Activated CD4-positive, alpha-beta T cell treated with anti-CD3 and anti-CD28 coated beads for 36 hours (primary cell): ENCODE measurements at regions not wholly inside any gene's neighbourhood (a gene's known extent, or its start where the extent isn't known, plus 50 kb on each side); places are given as distances from the start of the nearest gene placed in this dataset.

ENCODE experiments used
- ATAC-seq: fragments of 200-7000 bp; cut with Tn5 transposase; one replicate; pipeline ENCODE4 v1.10.0; 2021; ENCODE audit warnings: mild to moderate bottlenecking, moderate library complexity
- CTCF ChIA-PET: fragments of 350-600 bp; sonication (Branson Sonifier 250); formaldehyde crosslinking; loops from one replicate; lab custom pipeline; 2021; ENCODE audit warnings: antibody characterized with exemption; lab: Charles Lee
- POLR2A ChIA-PET: fragments of 350-600 bp; sonication (Branson Sonifier 250); formaldehyde crosslinking; loops from one replicate; lab custom pipeline; 2021; ENCODE audit warnings: antibody characterized with exemption, inconsistent platforms; lab: Charles Lee
- DNase-seq: peaks from one replicate; pipeline ENCODE4 v3.0.0-alpha.2; 2020
- H3K27ac Mint-ChIP-seq: one replicate; pipeline ENCODE4 v1.8.0; 2021; ENCODE audit warnings: mixed read lengths
- H3K27me3 Mint-ChIP-seq: one replicate; pipeline ENCODE4 v1.8.0; 2021; ENCODE audit warnings: mixed read lengths
- H3K36me3 Mint-ChIP-seq: one replicate; pipeline ENCODE4 v1.8.0; 2021; ENCODE audit warnings: low read depth, mixed read lengths
- H3K4me1 Mint-ChIP-seq: one replicate; pipeline ENCODE4 v1.8.0; 2021; ENCODE audit warnings: mixed read lengths
- H3K4me3 Mint-ChIP-seq: one replicate; pipeline ENCODE4 v1.8.0; 2021; ENCODE audit warnings: mild to moderate bottlenecking, moderate library complexity, mixed read lengths
- H3K9me3 Mint-ChIP-seq: one replicate; pipeline ENCODE4 v1.8.0; 2021; ENCODE audit warnings: low read depth, mixed read lengths
- intact Hi-C, 2 experiments: fragments of 100-400 bp; cut with DNase I in 1 of 2; cut with micrococcal nuclease in 1 of 2; formaldehyde crosslinking; loops; one replicate each; pipeline versions ENCODE4 v1.14.2 to v1.15.1; 2022 to 2024; cut with DNase I, micrococcal nuclease

- ChIA-PET POLR2A (interaction anchor here (0.6 kb wide), 1 partner anchor 73 kb away, joined by 3 read pairs; no protein-coding TSS in a partner anchor), CTCF (no interaction called here)
- H3K27ac Mint-ChIP-seq, result no peak overlapping the region
- H3K9me3 Mint-ChIP-seq, result peaks cover 13% of the 10 kb centered on the region
- intact Hi-C loops, result no loop called here
- ATAC-seq (no peak), DNase-seq (no peak)
- no peaks in the 10 kb centered on the region for H3K36me3 Mint-ChIP-seq
- no peaks in the 10 kb centered on the region for H3K27me3 Mint-ChIP-seq
- H3K4me3 Mint-ChIP-seq, result no peak overlapping the region
- no peaks in the 10 kb centered on the region for H3K4me1 Mint-ChIP-seq
These were observed 1992.9 kb upstream of the PCDH20 start for GRCh38 chr13:63408331-63409189.

GRCh38 chr13:63403733-63404132 is 1988.1 kb upstream of the PCDH20 start:
- Mint-ChIP-seq H3K4me3 (no peak overlapping the region), H3K9me3 (peaks cover 17% of the 10 kb centered on the region), H3K36me3 (no peaks in the 10 kb centered on the region), H3K4me1 (no peaks in the 10 kb centered on the region), H3K27ac (no peak overlapping the region), H3K27me3 (no peaks in the 10 kb centered on the region)
- POLR2A ChIA-PET, result no interaction called here
- DNase-seq (no peak), ATAC-seq (no peak)
- CTCF ChIA-PET, result no interaction called here
- intact Hi-C loops, result no loop called here

- CTCF ChIA-PET, result no interaction called here
- no peak for ATAC-seq
These were observed 1981.1 kb upstream of the PCDH20 start for GRCh38 chr13:63396746-63397145.

GRCh38 chr13:63393112-63393511 is 1977.5 kb upstream of the PCDH20 start:
- CTCF ChIA-PET, result no interaction called here
- DNase-seq, result no peak
- intact Hi-C loops, result no loop called here
- ATAC-seq, result no peak
- Mint-ChIP-seq H3K4me3 (no peak overlapping the region), H3K9me3 (peaks cover 5% of the 10 kb centered on the region), H3K4me1 (no peaks in the 10 kb centered on the region), H3K27me3 (no peaks in the 10 kb centered on the region), H3K36me3 (no peaks in the 10 kb centered on the region), H3K27ac (no peak overlapping the region)
- POLR2A ChIA-PET, result no interaction called here

More at GRCh38 chr13:63396746-63397145, 1981.1 kb upstream of the PCDH20 start:
- Mint-ChIP-seq H3K4me1 (no peaks in the 10 kb centered on the region), H3K27ac (no peak overlapping the region), H3K9me3 (peaks cover 4% of the 10 kb centered on the region), H3K4me3 (no peak overlapping the region), H3K36me3 (no peaks in the 10 kb centered on the region), H3K27me3 (no peaks in the 10 kb centered on the region)
- POLR2A ChIA-PET, result no interaction called here
- intact Hi-C loops, result no loop called here
- DNase-seq, result no peak

- ATAC-seq, result no peak
- H3K4me3 Mint-ChIP-seq, result no peak overlapping the region
- no peaks in the 10 kb centered on the region for H3K36me3 Mint-ChIP-seq
- no peak overlapping the region for H3K27ac Mint-ChIP-seq
- ChIA-PET CTCF (no interaction called here), POLR2A (no interaction called here)
- H3K4me1 Mint-ChIP-seq, result no peaks in the 10 kb centered on the region
- no peaks in the 10 kb centered on the region for H3K27me3 Mint-ChIP-seq
- peaks cover 5% of the 10 kb centered on the region for H3K9me3 Mint-ChIP-seq
- DNase-seq, result no peak
- intact Hi-C loops, result no loop called here
These were observed 1974.1 kb upstream of the PCDH20 start for GRCh38 chr13:63389756-63390155.

- Mint-ChIP-seq H3K4me1 (no peaks in the 10 kb centered on the region), H3K36me3 (no peaks in the 10 kb centered on the region), H3K4me3 (no peak overlapping the region), H3K27ac (no peak overlapping the region), H3K9me3 (peaks cover 11% of the 10 kb centered on the region), H3K27me3 (no peaks in the 10 kb centered on the region)
- ATAC-seq (no peak), DNase-seq (no peak)
- ChIA-PET POLR2A (no interaction called here), CTCF (no interaction called here)
- intact Hi-C loops, result no loop called here
These were observed 1965.6 kb upstream of the PCDH20 start for GRCh38 chr13:63381078-63381859.

- POLR2A ChIA-PET, result no interaction called here
- intact Hi-C loops, result no loop called here
- no peaks in the 10 kb centered on the region for H3K4me1 Mint-ChIP-seq
These were observed 1962.3 kb upstream of the PCDH20 start for GRCh38 chr13:63377986-63378385.

GRCh38 chr13:63370101-63370500 is 1954.5 kb upstream of the PCDH20 start:
- intact Hi-C loops, result no loop called here
- ChIA-PET CTCF (no interaction called here), POLR2A (no interaction called here)
- H3K27ac Mint-ChIP-seq, result no peak overlapping the region
- H3K4me1 Mint-ChIP-seq, result no peaks in the 10 kb centered on the region
- peaks cover 5% of the 10 kb centered on the region for H3K9me3 Mint-ChIP-seq
- no peaks in the 10 kb centered on the region for H3K27me3 Mint-ChIP-seq
- no peak for DNase-seq
- ATAC-seq, result no peak
- no peak overlapping the region for H3K4me3 Mint-ChIP-seq
- no peaks in the 10 kb centered on the region for H3K36me3 Mint-ChIP-seq

More at GRCh38 chr13:63377986-63378385, 1962.3 kb upstream of the PCDH20 start:
- H3K36me3 Mint-ChIP-seq, result no peaks in the 10 kb centered on the region
- DNase-seq, result no peak
- H3K9me3 Mint-ChIP-seq, result peaks cover 18% of the 10 kb centered on the region
- CTCF ChIA-PET, result no interaction called here
- H3K27ac Mint-ChIP-seq, result no peak overlapping the region
- ATAC-seq, result no peak
- no peak overlapping the region for H3K4me3 Mint-ChIP-seq
- H3K27me3 Mint-ChIP-seq, result no peaks in the 10 kb centered on the region

- DNase-seq (no peak), ATAC-seq (no peak)
- no peaks in the 10 kb centered on the region for H3K4me1 Mint-ChIP-seq
- no peaks in the 10 kb centered on the region for H3K36me3 Mint-ChIP-seq
- no peak overlapping the region for H3K4me3 Mint-ChIP-seq
- no peaks in the 10 kb centered on the region for H3K27me3 Mint-ChIP-seq
- ChIA-PET POLR2A (no interaction called here), CTCF (no interaction called here)
- peaks cover 2% of the 10 kb centered on the region for H3K9me3 Mint-ChIP-seq
- H3K27ac Mint-ChIP-seq, result no peak overlapping the region
- intact Hi-C loops, result no loop called here
These were observed 1952.0 kb upstream of the PCDH20 start for GRCh38 chr13:63367522-63368198.

GRCh38 chr13:63364159-63364558 is 1948.5 kb upstream of the PCDH20 start:
- H3K27ac Mint-ChIP-seq, result no peak overlapping the region
- ATAC-seq, result no peak
- peaks cover 3% of the 10 kb centered on the region for H3K9me3 Mint-ChIP-seq
- intact Hi-C loops, result no loop called here
- no peaks in the 10 kb centered on the region for H3K36me3 Mint-ChIP-seq
- no peak for DNase-seq
- H3K4me3 Mint-ChIP-seq, result no peak overlapping the region
- ChIA-PET CTCF (no interaction called here), POLR2A (no interaction called here)
- H3K27me3 Mint-ChIP-seq, result no peaks in the 10 kb centered on the region
- no peaks in the 10 kb centered on the region for H3K4me1 Mint-ChIP-seq

GRCh38 chr13:63351533-63351932 is 1935.9 kb upstream of the PCDH20 start:
- Mint-ChIP-seq H3K4me1 (no peaks in the 10 kb centered on the region), H3K4me3 (no peak overlapping the region), H3K9me3 (peaks cover 3% of the 10 kb centered on the region), H3K27me3 (no peaks in the 10 kb centered on the region), H3K27ac (no peak overlapping the region), H3K36me3 (no peaks in the 10 kb centered on the region)
- ATAC-seq (no peak), DNase-seq (no peak)
- intact Hi-C loops, result no loop called here
- ChIA-PET CTCF (no interaction called here), POLR2A (no interaction called here)
